AG04450 (cell line): ENCODE measurements at regions not wholly inside any gene's neighbourhood (a gene's known extent, or its start where the extent isn't known, plus 50 kb on each side); places are given as distances from the start of the nearest gene placed in this dataset.

Experiments used
- CTCF ChIA-PET: fragments of 300-600, 350-600 bp; formaldehyde crosslinking; extraction: SDS; loops from one replicate; lab custom pipeline; 2022; ENCODE audit warnings: antibody characterized with exemption, inconsistent platforms; lab: Charles Lee
- POLR2A ChIA-PET: fragments of 350-600 bp; formaldehyde crosslinking; extraction: SDS; loops from one replicate; lab custom pipeline; 2021; ENCODE audit warnings: antibody characterized with exemption, inconsistent platforms; lab: Yijun Ruan, JAX
- DNase-seq: peaks from one replicate; pipeline ENCODE4 v3.0.0-alpha.2; 2011; ENCODE audit warnings: low read depth, low spot score
- H3K27ac ChIP-seq: one replicate; pipeline ENCODE4 v1.5.1; 2012; ENCODE audit warnings: low read depth, low read length, control low read depth
- H3K27me3 ChIP-seq: one replicate; pipeline ENCODE4 v1.6.0; 2012; ENCODE audit warnings: low read length; ENCODE audit not compliant: control insufficient read depth, insufficient read depth
- H3K4me3 ChIP-seq: 2 replicates; pipeline ENCODE4 v1.5.1; 2011; ENCODE audit warnings: mild to moderate bottlenecking, low read depth, low read length, control low read depth
- H3K9me3 ChIP-seq: 2 replicates; pipeline ENCODE4 v1.5.1; 2012; ENCODE audit warnings: low read length; ENCODE audit not compliant: control insufficient read depth, insufficient read depth
- CTCF ChIP-seq: IDR thresholded peaks from 2 replicates; pipeline ENCODE4 v1.5.1; 2011; ENCODE audit warnings: low read depth, low read length, control low read depth, inconsistent platforms

- Histone ChIP-seq H3K27me3 (peaks cover 5% of the 10 kb centered on the region), H3K9me3 (peaks cover 11% of the 10 kb centered on the region; the same call in 1 of the 2 replicates), H3K4me3 (no peak overlapping the region), H3K27ac (no peak overlapping the region)
- no peak for DNase-seq
- POLR2A ChIA-PET: no interaction called here
- TF ChIP-seq CTCF: no peak
- CTCF ChIA-PET: interaction anchor here (1.2 to 1.5 kb wide), 2 partner anchors 68 to 221 kb away, joined by 3 to 4 read pairs; no protein-coding TSS in a partner anchor
Observed at GRCh38 chr20:23272176-23273029, 78.2 kb upstream of the NXT1 start.

GRCh38 chr20:23270382-23270911 lies 80.1 kb upstream of the NXT1 start:
- CTCF ChIA-PET: interaction anchor here (0.8 to 1.2 kb wide), 2 partner anchors 71 to 219 kb away, joined by 4 read pairs; no protein-coding TSS in a partner anchor
- H3K27ac ChIP-seq: peak overlapping the region; percentile 71
- POLR2A ChIA-PET: interaction anchor here (1.2 kb wide), 1 partner anchor 80 kb away, joined by 4 read pairs; the partner anchor contains the start of gene NXT1

GRCh38 chr20:23269954-23270353 lies 80.6 kb upstream of the NXT1 start:
- H3K9me3 ChIP-seq: peaks cover 11% of the 10 kb centered on the region; the same call in 1 of the 2 replicates
- DNase-seq: no peak
- no peaks in the 10 kb centered on the region for H3K27me3 ChIP-seq
- POLR2A ChIA-PET: interaction anchor here (1.2 kb wide), 1 partner anchor 80 kb away, joined by 4 read pairs; the partner anchor contains the start of gene NXT1
- TF ChIP-seq CTCF: no peak
- H3K27ac ChIP-seq: peak overlapping the region; percentile 71
- CTCF ChIA-PET: interaction anchor here (0.8 to 1.2 kb wide), 2 partner anchors 71 to 219 kb away, joined by 4 read pairs; no protein-coding TSS in a partner anchor
- H3K4me3 ChIP-seq: no peak overlapping the region

More at GRCh38 chr20:23270382-23270911, 80.1 kb upstream of the NXT1 start:
- TF ChIP-seq CTCF: no peak
- peaks cover 11% of the 10 kb centered on the region; the same call in 1 of the 2 replicates for H3K9me3 ChIP-seq
- H3K4me3 ChIP-seq: no peak overlapping the region
- DNase-seq: peak; percentile 51
- H3K27me3 ChIP-seq: no peaks in the 10 kb centered on the region

GRCh38 chr20:23268792-23269354 lies 81.7 kb upstream of the NXT1 start:
- H3K4me3 ChIP-seq: no peak overlapping the region
- ChIA-PET CTCF (interaction anchor here (0.9 to 1.3 kb wide), 3 partner anchors 24 to 218 kb away, joined by 3 to 5 read pairs (median 3); no protein-coding TSS in a partner anchor), POLR2A (no interaction called here)
- H3K27me3 ChIP-seq: no peaks in the 10 kb centered on the region
- H3K27ac ChIP-seq: no peak overlapping the region
- TF ChIP-seq CTCF: no peak
- DNase-seq: no peak
- peaks cover 11% of the 10 kb centered on the region; the same call in 1 of the 2 replicates for H3K9me3 ChIP-seq
